DMS53 treated with DMSO at 0.1 percent for 48 hours (cell line): ENCODE measurements at regions not wholly inside any gene's neighbourhood (a gene's known extent, or its start where the extent isn't known, plus 50 kb on each side); places are given as distances from the start of the nearest gene placed in this dataset.

ENCODE experiments used
- DNase-seq: peaks from one replicate; lab custom pipeline; 2025; ENCODE audit not compliant: unreplicated experiment; lab: John Stamatoyannopoulos, UW

DNA sequence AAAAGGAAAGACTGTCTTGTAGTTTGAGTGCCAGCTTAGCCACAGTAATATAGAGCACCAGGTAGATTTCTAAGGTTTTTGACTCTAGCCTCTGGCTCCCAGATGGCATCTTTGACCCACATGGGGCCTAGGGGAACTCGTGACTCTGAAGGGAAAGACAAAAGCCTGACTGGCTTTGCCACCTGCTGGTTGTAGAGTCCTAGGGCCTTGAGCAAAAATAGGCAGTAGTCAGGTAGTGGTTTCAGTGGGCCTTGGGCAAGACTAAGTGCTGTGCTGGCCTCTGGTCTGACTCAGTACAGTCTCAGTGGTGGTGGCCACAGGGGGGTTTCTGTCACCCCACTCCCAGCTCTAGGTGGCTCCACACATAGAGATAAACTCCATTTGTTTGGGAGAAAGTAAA lies 349.4 kb downstream of the FAM181B start:
- DNase-seq, result no peak

DNA sequence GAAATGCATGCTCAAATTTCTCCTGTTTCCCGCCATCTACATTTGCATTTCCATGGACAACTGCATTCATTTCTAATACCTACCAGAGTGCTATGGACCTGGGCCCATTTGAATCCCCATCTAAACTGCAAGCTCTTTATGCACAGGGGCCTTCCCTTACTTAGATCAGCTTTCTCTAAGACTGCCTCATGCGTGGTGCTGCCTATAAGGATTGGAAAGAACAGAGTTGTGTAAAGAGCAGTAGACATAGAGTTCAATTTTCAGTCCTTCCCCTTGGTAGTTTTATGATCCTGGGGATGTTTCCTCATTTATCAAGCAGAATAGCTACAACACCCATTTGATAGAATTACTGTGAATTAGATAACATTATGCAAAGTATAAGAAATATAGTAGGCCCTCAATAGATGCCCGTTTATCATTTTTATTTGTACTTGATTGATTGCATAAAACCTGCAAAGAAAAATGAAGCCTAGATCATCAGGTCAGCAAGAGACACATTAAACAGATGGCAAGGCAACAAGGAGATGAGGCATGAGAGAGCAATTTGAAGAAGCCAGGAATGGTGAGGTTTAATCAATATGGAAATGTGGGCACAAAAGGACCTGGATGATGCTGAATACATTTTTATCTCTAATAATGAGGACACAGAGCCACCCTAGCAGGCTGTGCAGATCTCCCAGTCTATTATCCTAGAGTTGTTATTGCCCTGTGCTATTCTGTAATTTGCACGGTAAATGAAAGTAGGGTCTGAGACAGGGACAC lies 359.7 kb downstream of the FAM181B start:
- no peak for DNase-seq

DNA sequence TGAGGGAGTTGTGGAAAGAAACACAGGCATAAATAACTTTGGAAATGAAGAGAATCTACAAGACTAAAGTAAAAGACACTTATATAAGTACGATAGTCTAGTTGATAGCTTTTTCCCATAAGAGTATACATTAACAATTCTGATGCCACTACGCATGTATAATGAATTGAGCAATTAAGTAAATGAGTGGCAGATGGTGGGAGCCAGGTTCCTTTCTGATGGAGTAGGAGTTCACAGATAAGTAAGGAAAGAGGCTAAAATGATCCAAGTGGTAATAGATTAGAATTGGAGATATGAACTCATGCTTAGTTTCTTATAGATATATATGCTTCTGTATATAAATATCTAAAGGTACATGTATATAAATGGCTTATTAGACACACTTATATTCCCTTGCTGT lies 368.3 kb downstream of the FAM181B start:
- DNase-seq, result no peak

DNA sequence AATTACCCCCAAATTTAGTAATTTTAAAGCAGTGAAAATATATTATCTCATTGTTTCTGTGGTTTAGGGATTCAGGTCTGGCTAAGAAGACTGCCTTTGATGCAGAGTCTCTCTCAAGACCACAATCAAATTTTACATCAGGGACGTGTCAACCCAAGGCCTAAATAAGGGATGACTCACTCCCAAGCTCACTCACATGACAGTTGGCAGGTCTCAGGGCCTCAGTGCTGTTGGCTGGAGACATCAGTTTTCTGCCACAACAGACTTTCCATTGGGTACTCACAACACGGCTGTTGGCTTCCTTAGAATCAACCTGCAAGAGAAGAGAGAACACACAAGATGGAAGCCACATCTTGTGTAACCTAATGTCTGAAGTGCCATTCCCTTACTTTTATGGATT lies 377.3 kb downstream of the FAM181B start:
- DNase-seq, result no peak

DNA sequence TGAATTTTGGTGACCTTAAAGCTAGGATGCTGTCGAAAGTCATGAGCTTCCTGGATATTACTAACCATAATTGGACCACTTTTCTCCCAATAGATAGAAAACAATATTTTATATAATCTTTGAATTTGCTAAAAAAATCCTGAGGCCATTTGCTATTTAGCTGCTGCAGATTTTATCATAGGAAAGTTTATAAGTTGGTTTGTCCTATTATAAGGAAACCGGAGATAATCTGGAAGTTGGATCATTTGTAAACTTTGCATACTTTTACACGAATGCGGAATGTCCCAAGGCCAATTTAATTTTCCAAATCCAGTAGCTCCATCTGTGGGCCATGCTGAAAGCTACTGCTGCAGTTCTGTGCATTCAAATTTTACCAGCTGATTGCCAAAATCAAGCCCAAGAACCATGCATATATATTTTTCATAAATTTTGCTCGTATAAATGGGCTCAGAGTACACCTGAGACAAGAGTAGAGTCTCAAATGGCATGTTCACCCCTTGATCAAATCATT lies 378.3 kb downstream of the FAM181B start:
- no peak for DNase-seq

- no peak for DNase-seq
Measured at GRCh38 chr11:82326853-82327252, 406.8 kb downstream of the FAM181B start.

DNA sequence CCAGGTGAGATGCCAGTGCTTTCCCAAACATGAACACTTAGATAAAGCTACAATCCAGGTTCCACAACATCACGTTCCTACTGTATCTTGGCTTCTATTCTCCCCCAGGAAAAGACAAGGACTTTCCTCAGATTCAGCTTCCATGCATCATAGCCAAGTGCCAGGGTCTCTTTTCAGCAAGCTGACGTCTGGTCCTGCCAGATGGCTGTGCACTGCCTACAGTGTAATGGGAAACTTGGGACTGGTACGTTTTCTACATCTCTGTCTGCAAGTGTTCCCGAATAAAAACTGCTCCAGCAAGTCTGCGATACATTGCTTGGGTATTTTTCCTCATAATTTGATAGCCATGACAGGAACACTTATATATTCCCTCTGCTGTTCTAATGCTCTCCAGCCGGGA lies 412.5 kb downstream of the FAM181B start:
- no peak for DNase-seq

DNA sequence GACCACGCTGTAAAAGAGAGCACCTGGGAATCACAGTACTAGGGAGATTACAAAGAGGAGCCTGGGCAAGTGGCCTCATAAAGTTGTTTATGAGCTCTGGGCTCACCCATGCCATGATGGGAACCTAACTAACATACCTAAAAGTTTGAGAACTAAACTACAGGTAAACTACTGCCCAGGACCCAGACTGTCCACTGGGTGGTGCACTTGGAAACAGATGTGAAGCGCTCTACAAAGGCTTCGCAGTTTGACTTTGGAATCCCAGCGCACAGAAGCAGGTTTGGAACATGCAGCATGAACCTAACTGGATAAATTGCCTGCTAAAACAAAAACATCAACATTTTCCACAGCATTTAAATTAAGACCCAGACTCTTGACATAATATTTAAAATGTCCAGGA lies 418.6 kb downstream of the FAM181B start:
- DNase-seq, result no peak

DNA sequence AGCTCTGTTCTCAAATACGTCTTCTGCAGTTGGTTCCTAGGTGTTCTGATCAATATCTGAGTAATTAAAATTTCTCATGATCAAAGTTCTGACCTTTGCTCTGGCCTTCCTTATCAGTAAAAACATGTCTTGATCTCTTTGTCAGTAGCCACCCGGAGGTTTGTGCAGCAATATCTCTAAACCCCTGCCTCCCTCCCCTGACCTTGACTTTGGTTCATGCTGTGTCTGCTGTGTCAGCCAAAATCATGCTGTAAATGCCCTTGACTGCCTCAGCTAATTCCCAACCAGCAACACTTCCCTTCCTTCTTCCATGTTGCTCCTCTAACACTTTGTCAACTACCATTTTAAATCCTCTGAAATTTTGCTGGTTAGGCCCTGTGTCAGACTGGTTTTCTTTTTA lies 424.7 kb downstream of the FAM181B start:
- DNase-seq, result no peak

GRCh38 chr11:82305123-82305522 lies 428.5 kb downstream of the FAM181B start:
- no peak for DNase-seq

DNA sequence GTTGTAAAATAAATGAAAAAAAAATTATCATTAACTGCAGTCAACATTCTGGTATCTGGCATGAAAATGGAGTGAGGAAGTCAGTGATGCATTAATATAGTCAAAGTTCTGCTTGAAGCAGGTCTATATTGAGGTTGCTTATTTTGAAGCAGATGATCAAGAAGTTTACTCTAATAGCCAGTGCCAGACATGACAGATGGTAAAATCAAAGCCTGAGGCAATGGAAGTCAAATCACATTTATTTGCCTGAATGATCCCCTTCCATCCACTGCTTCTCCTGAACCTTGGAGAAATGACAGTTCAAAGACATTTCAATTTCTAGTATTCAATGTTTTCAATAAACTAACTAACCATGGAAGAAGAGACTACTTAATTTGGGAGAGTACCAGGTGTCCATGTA lies 430.0 kb downstream of the FAM181B start:
- no peak for DNase-seq

- DNase-seq, result no peak
Measured at GRCh38 chr11:82288471-82288870, 445.2 kb downstream of the FAM181B start.

DNA sequence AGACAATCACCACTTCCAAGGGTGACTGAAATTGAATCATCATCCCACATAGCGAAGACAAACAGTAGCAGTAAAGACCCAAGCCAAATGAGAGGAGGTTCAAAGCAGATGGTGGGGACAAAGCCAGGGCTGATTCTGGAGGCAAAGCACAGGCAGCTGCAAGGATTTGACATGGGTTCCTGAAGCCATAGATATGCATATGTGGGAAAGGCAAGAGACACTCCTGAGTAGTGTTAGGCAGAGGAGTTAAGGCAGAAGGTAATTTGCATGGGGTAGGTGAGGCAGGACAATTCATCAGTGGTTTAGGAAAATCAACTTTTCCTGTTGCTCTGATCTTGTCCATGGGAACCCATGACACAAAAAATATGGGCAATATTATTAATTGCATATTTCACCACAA lies 462.8 kb downstream of the FAM181B start:
- no peak for DNase-seq

GRCh38 chr11:82268627-82269026 lies 465.0 kb downstream of the FAM181B start:
- no peak for DNase-seq

- no peak for DNase-seq
Measured at GRCh38 chr11:82267186-82267585, 466.5 kb downstream of the FAM181B start.

DNA sequence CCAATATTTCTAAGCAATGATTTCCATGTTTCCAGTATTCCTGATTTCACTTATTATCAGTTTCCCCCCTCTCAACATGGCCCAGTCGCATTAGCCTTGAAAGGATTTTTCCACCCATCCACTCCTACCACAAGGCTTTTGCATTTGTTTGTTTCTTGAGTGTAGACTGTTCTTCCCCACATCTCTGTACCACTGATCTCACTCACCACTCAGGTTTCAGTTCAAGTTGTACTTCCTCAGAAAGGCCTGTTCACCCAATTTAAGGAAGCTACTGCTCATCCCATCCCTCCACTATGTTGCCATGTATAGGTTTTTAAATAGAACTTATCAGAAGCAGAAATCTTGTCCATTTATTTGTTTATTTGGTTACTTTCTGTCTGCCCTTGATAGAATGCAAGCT lies 472.3 kb downstream of the FAM181B start:
- no peak for DNase-seq

DNA sequence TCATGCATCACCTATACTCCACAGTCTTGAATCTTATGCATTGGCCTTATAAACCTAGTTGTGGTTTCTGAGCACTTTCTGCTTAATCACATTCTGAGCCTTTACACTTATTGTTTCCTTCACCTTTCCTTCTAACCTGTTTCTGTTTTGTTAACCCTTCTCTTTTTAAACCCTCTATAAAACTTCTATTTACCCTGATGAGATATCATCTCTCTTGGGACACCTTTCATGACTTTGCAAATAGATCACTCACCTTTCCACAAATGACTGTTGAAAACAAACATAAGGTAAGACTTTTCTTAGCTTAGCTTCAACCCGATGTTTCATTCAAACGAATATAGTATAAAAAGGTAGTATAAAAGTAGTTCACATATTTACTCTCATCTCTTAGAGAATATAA lies 483.6 kb downstream of the FAM181B start:
- no peak for DNase-seq

GRCh38 chr11:82246926-82247325 lies 486.7 kb downstream of the FAM181B start:
- DNase-seq, result no peak

- DNase-seq, result no peak
Measured at GRCh38 chr11:82239498-82239897, 494.2 kb downstream of the FAM181B start.

DNA sequence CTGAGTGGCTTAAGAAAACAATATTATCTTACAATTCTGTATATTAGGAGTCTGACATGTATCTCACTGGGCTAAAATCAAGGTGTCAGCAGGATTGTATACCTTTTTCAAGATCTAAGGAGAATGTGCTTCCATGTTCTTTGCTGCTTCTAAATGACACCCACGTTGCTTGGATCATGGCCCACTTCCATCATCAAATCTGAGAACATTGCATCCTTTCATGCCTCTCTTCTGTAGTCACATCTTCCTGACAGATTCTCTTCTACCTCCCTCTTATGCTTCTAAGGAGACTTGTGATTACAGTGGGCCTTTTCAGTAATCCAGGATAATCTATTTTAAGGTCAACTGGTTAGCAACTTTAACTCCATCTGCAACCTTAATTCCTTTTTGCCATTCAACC lies 499.4 kb downstream of the FAM181B start:
- DNase-seq, result no peak

DNA sequence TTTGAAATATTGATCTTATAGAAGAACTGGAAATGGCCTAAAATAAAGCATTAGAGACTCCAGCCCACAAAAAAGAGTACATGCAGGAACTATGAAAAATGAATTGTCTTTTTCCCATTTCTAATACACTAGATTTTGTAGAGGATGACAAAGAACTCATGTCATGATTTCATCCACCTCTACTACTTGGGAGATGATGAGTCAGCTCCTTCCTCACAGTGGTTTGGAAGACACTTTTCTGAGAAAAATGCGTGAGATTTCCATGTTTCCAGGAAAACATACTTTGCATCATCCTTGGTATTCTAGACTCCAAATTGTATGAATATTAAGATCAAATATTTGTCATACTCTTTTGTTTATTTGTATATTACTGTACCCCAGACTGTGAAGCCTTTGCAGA lies 500.5 kb downstream of the FAM181B start:
- no peak for DNase-seq

- peak; percentile 73 for DNase-seq
Measured at GRCh38 chr11:82229341-82229740, 504.3 kb downstream of the FAM181B start.

GRCh38 chr11:82225930-82226329 lies 507.7 kb downstream of the FAM181B start:
- DNase-seq, result peak; percentile 65
